Loucy (cell line): ENCODE measurements at regions not wholly inside any gene's neighbourhood (a gene's known extent, or its start where the extent isn't known, plus 50 kb on each side); places are given as distances from the start of the nearest gene placed in this dataset.

Experiments
- H2AFZ ChIP-seq: fragments of 200-600 bp; sonication (generic); 2 replicates; pipeline ENCODE4 v1.6.0; 2016; ENCODE audit warnings: antibody characterized with exemption, mild to moderate bottlenecking, low read length, moderate library complexity
- H3F3A ChIP-seq: fragments of 200-600 bp; 2 replicates; pipeline ENCODE4 v1.6.0; 2016; ENCODE audit warnings: antibody characterized with exemption, low read depth, mild to moderate bottlenecking
- H3K27me3 ChIP-seq: fragments of 200-600 bp; sonication (generic); 2 replicates; pipeline ENCODE4 v1.6.1; 2014; ENCODE audit warnings: low read length, mild to moderate bottlenecking; ENCODE audit not compliant: insufficient read depth, poor library complexity, severe bottlenecking
- H3K36me3 ChIP-seq: fragments of 200-600 bp; sonication (generic); 2 replicates; pipeline ENCODE4 v1.6.1; 2016; ENCODE audit warnings: low read length; ENCODE audit not compliant: insufficient read depth
- H3K4me1 ChIP-seq: fragments of 200-600 bp; sonication (generic); 2 replicates; pipeline ENCODE4 v1.5.1; 2014; ENCODE audit warnings: low read length, mild to moderate bottlenecking; ENCODE audit not compliant: insufficient read depth, poor library complexity, severe bottlenecking
- H3K4me2 ChIP-seq: fragments of 200-600 bp; sonication (generic); 2 replicates; pipeline ENCODE4 v1.6.0; 2014; ENCODE audit warnings: antibody characterized with exemption, low read length, low read depth, mild to moderate bottlenecking; ENCODE audit not compliant: poor library complexity, severe bottlenecking
- H3K4me3 ChIP-seq: fragments of 200-600 bp; sonication (generic); 2 replicates; pipeline ENCODE4 v1.5.1; 2014; ENCODE audit warnings: low read length, mild to moderate bottlenecking, mixed read lengths; ENCODE audit not compliant: poor library complexity, severe bottlenecking
- H3K79me2 ChIP-seq: fragments of 200-600 bp; sonication (generic); 2 replicates; pipeline ENCODE4 v1.6.1; 2014; ENCODE audit warnings: low read length; ENCODE audit not compliant: insufficient read depth
- H3K9ac ChIP-seq: fragments of 200-600 bp; sonication (generic); 2 replicates; pipeline ENCODE4 v1.6.0; 2014; ENCODE audit warnings: mild to moderate bottlenecking, low read depth, low read length, moderate library complexity; ENCODE audit not compliant: poor library complexity, severe bottlenecking
- H3K9me2 ChIP-seq: fragments of 200-600 bp; sonication (generic); replicated peaks from 2 replicates; pipeline ENCODE4 v1.6.1; 2016; ENCODE audit warnings: low read depth, low read length, mixed read lengths
- H3K9me3 ChIP-seq: fragments of 200-600 bp; sonication (generic); 2 replicates; pipeline ENCODE4 v1.6.1; 2014; ENCODE audit warnings: mild to moderate bottlenecking, antibody characterized with exemption, low read length, low read depth; ENCODE audit not compliant: insufficient read depth
- H4K20me1 ChIP-seq: fragments of 200-600 bp; sonication (generic); 2 replicates; pipeline ENCODE4 v1.6.0; 2014; ENCODE audit warnings: antibody characterized with exemption, low read length, mild to moderate bottlenecking; ENCODE audit not compliant: insufficient read depth, poor library complexity, severe bottlenecking
- EZH2phosphoT487 ChIP-seq: fragments of 200-600 bp; IDR thresholded peaks from 2 replicates; pipeline ENCODE4 v1.6.1; 2018; ENCODE audit warnings: antibody characterized with exemption, mild to moderate bottlenecking, moderate library complexity, borderline replicate concordance
- TF ChIP-seq, protein P1 (sequence below): fragments of 200-600 bp; sonication (generic); conservative IDR thresholded peaks from 2 replicates; pipeline ENCODE4 v1.5.1; 2014; ENCODE audit warnings: mild to moderate bottlenecking, antibody characterized with exemption, low read length

DNA sequence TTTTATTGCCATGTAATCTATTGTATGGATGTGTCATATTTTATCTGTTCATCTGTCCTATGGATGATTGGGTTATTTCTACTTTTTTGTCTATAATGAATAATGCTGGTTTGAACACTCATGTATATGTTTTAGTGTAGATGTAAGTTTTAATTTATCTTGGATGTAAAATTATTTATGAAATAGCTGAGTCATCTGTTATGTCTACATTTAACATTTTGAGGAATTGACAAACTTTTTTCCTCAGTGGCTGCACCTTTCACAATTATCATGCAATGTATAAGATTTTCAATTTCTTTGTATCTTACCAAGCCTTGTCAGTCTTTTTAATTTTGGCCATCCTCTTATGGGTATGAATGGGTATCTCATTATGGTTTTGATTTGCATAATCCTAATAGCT is 666.4 kb downstream of the DIPK2A start:
- Histone ChIP-seq H3K4me3 (no peak overlapping the region), H3K4me2 (no peak overlapping the region), H3K9me3 (no peaks in the 10 kb centered on the region), H2AFZ (no peak overlapping the region), H3K9ac (no peak overlapping the region), H3K79me2 (no peaks in the 10 kb centered on the region), H3K27me3 (no peaks in the 10 kb centered on the region), H4K20me1 (no peaks in the 10 kb centered on the region), H3K9me2 (0 out of 2 replicates have a peak, but pooled peaks cover 3% of the 10 kb centered on the region), H3K36me3 (no peaks in the 10 kb centered on the region), H3K4me1 (no peaks in the 10 kb centered on the region), H3F3A (no peaks in the 10 kb centered on the region)
- TF ChIP-seq, protein P1, sequence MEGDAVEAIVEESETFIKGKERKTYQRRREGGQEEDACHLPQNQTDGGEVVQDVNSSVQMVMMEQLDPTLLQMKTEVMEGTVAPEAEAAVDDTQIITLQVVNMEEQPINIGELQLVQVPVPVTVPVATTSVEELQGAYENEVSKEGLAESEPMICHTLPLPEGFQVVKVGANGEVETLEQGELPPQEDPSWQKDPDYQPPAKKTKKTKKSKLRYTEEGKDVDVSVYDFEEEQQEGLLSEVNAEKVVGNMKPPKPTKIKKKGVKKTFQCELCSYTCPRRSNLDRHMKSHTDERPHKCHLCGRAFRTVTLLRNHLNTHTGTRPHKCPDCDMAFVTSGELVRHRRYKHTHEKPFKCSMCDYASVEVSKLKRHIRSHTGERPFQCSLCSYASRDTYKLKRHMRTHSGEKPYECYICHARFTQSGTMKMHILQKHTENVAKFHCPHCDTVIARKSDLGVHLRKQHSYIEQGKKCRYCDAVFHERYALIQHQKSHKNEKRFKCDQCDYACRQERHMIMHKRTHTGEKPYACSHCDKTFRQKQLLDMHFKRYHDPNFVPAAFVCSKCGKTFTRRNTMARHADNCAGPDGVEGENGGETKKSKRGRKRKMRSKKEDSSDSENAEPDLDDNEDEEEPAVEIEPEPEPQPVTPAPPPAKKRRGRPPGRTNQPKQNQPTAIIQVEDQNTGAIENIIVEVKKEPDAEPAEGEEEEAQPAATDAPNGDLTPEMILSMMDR: no peak
- no peak for TF ChIP-seq EZH2phosphoT487

DNA sequence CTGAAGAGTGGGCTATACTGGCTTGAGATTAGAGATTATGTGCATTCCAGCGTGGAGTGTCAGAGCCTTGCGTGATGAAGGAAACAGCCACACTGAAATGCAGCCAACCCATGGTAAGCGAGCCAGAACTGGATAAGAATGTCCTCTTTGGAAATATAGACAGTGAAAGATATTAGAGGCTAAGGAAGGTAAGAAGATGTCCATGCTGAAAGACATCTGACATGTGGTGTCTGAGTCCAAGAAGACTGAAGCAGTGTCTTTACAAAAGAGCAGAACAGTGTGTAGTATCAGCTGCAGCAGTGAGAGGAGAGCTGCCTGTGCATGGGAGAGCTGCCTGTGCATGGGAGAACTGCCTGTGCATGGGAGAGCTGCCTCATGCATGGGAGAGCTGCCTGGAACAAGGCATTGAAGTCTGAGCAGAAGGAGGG is 672.2 kb downstream of the DIPK2A start:
- no peaks in the 10 kb centered on the region for H3F3A ChIP-seq
- no peak overlapping the region for H3K4me2 ChIP-seq
- no peaks in the 10 kb centered on the region for H3K9me3 ChIP-seq
- no peak overlapping the region for H3K4me3 ChIP-seq
- no peaks in the 10 kb centered on the region for H3K27me3 ChIP-seq
- H3K36me3 ChIP-seq: no peaks in the 10 kb centered on the region
- no peaks in the 10 kb centered on the region for H3K79me2 ChIP-seq
- TF ChIP-seq, protein P1: no peak
- no peak for TF ChIP-seq EZH2phosphoT487
- H2AFZ ChIP-seq: no peak overlapping the region
- H3K4me1 ChIP-seq: no peaks in the 10 kb centered on the region
- H3K9me2 ChIP-seq: no peaks in the 10 kb centered on the region
- no peaks in the 10 kb centered on the region for H4K20me1 ChIP-seq
- H3K9ac ChIP-seq: no peak overlapping the region

DNA sequence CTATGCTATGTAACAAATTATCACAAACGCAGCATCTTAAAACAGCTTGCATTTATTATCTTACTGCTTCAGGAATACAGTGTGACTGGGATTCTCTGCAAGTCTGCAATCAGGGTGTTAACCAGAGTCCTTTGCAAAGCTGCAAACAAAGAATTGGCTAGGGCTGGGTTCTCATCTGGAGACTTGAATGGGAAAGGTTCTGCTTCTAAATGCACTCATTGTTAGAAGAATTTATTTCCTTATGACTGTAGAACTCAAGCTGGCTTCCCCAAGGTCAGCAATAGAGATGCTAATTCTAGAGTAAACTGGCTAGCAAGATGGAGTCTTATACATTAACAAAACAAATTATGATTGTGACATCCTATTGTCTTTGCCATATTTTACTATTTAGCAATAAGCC is 673.7 kb downstream of the DIPK2A start:
- no peak for TF ChIP-seq EZH2phosphoT487
- TF ChIP-seq, protein P1: no peak
- Histone ChIP-seq H3F3A (no peaks in the 10 kb centered on the region), H4K20me1 (no peaks in the 10 kb centered on the region), H3K79me2 (no peaks in the 10 kb centered on the region), H3K4me2 (no peak overlapping the region), H3K9me3 (no peaks in the 10 kb centered on the region), H2AFZ (no peak overlapping the region), H3K9ac (no peak overlapping the region), H3K4me1 (no peaks in the 10 kb centered on the region), H3K27me3 (no peaks in the 10 kb centered on the region), H3K4me3 (no peak overlapping the region), H3K9me2 (no peaks in the 10 kb centered on the region), H3K36me3 (no peaks in the 10 kb centered on the region)
